K562 (cell line): ENCODE measurements at regions not wholly inside any gene's neighbourhood (a gene's known extent, or its start where the extent isn't known, plus 50 kb on each side); places are given as distances from the start of the nearest gene placed in this dataset.

ENCODE experiments used
- ATAC-seq: fragments of 200-7000 bp; cut with Tn5 transposase; 3 replicates; pipeline ENCODE4 v1.9.1; 2020; ENCODE audit warnings: moderate library complexity
- BruUV-seq: library from RNA; stranded (reverse); fragments of 400-500 nt; replicated peaks from 2 replicates; lab custom pipeline; 2021; lab: Mats Ljungman, UMichigan
- CTCF ChIA-PET: fragments of 300-600 bp; formaldehyde crosslinking; extraction: SDS; loops from one replicate; lab custom pipeline; 2021; ENCODE audit warnings: low intra/inter-chr PET ratio; lab: Yijun Ruan, JAX
- POLR2A ChIA-PET: fragments of 300-600, 350-650 bp; sonication (Branson Sonifier 250); formaldehyde crosslinking; extraction: SDS; loops from one replicate; lab custom pipeline; 2021; ENCODE audit warnings: antibody characterized with exemption, inconsistent platforms; lab: Yijun Ruan, JAX
- DNase-seq, 4 experiments: peaks; one replicate each; pipeline versions ENCODE4 v3.0.0 to v3.0.0-alpha.2; 2011 to 2018; ENCODE audit warnings: low spot score in 3 of 4, mixed read lengths in 3 of 4; ENCODE audit errors: extremely low read depth in 1 of 4
- FAIRE-seq: peaks from 2 replicates; lab custom pipeline; 2011; peaks lifted over from hg19 to GRCh38; lab: Jason Lieb, UNC
- H2AFZ ChIP-seq: 2 replicates; pipeline ENCODE4 v1.6.0; 2011; ENCODE audit warnings: low read depth, low read length, control low read depth, inconsistent platforms
- H3K27ac ChIP-seq: fragments of 200-600 bp; 3 replicates; pipeline ENCODE4 v1.8.0; 2011; ENCODE audit warnings: low read depth, mild to moderate bottlenecking, control low read depth, inconsistent platforms, low read length, moderate library complexity, mixed read lengths; ENCODE audit errors: extremely low read depth
- H3K27me3 ChIP-seq, 2 experiments: fragments of 300-600 bp in 1 of 2; 2 replicates in 1 of 2; 3 replicates in 1 of 2; pipeline versions ENCODE4 v1.6.0 to v1.8.0; 2011; ENCODE audit warnings: inconsistent platforms in 2 of 2, low read length in 2 of 2, mild to moderate bottlenecking in 1 of 2, mixed read lengths in 1 of 2, moderate library complexity in 1 of 2; ENCODE audit not compliant: control insufficient read depth in 2 of 2, insufficient read depth in 2 of 2
- H3K36me3 ChIP-seq: fragments of 300-600 bp; 3 replicates; pipeline ENCODE4 v1.8.0; 2011; ENCODE audit warnings: mild to moderate bottlenecking, low read length, inconsistent platforms; ENCODE audit not compliant: control insufficient read depth, insufficient read depth
- H3K4me1 ChIP-seq, 2 experiments: fragments of 200-600 bp in 1 of 2; replicated peaks in 1 of 2; 2 replicates in 1 of 2; 3 replicates in 1 of 2; pipeline versions ENCODE4 v1.5.1 to v1.8.0; 2011; ENCODE audit warnings: inconsistent platforms in 2 of 2, low read length in 2 of 2, mild to moderate bottlenecking in 1 of 2, mixed read lengths in 1 of 2, moderate library complexity in 1 of 2; ENCODE audit not compliant: control insufficient read depth in 2 of 2, insufficient read depth in 2 of 2
- H3K4me2 ChIP-seq: 2 replicates; pipeline ENCODE4 v1.6.1; 2011; ENCODE audit warnings: low read length, control low read depth, inconsistent platforms, mixed read lengths; ENCODE audit not compliant: insufficient read depth
- H3K4me3 ChIP-seq: fragments of 200-600 bp; sonication (generic), shearing (Covaris generic); 2 replicates; pipeline ENCODE4 v1.5.1; 2016; ENCODE audit warnings: control low read depth, inconsistent platforms
- H3K79me2 ChIP-seq: fragments of 200-600 bp; 3 replicates; pipeline ENCODE4 v1.8.0; 2011; ENCODE audit warnings: low read length, inconsistent platforms; ENCODE audit not compliant: control insufficient read depth, insufficient read depth
- H3K9ac ChIP-seq, 2 experiments: 2 replicates each; pipeline versions ENCODE4 v1.6.0 to v1.6.1; 2011; ENCODE audit warnings: low read depth in 2 of 2, low read length in 2 of 2, control low read depth in 1 of 2, inconsistent platforms in 1 of 2, mild to moderate bottlenecking in 1 of 2, mixed read lengths in 1 of 2; ENCODE audit not compliant: insufficient read depth in 1 of 2
- H3K9me1 ChIP-seq: one replicate; pipeline ENCODE4 v1.6.0; 2011; ENCODE audit warnings: inconsistent platforms, mild to moderate bottlenecking, low read length, moderate library complexity; ENCODE audit not compliant: control insufficient read depth, insufficient read depth
- H3K9me3 ChIP-seq: replicated peaks from 2 replicates; pipeline ENCODE4 v1.5.1; 2011; ENCODE audit warnings: low read depth, low read length, inconsistent platforms; ENCODE audit not compliant: control insufficient read depth, insufficient read depth
- H4K20me1 ChIP-seq: replicated peaks from 2 replicates; pipeline ENCODE4 v1.6.1; 2011; ENCODE audit warnings: low read length, inconsistent platforms, mixed read lengths; ENCODE audit not compliant: control insufficient read depth, insufficient read depth
- CAMTA2 ChIP-seq: fragments of 250-450 bp; sonication (Bioruptor Pico); conservative IDR thresholded peaks from 2 replicates; pipeline ENCODE4 v1.5.1; 2022
- GTF2A2 ChIP-seq: IDR thresholded peaks from 2 replicates; pipeline ENCODE4 v1.6.1; 2016; ENCODE audit warnings: mild to moderate bottlenecking, missing genetic modification characterization, missing compliant biosample characterization
- HNRNPUL1 ChIP-seq: fragments of 200-400 bp; formaldehyde crosslinking; IDR thresholded peaks from 2 replicates; pipeline ENCODE4 v1.6.1; 2017; ENCODE audit warnings: low read length
- JUND ChIP-seq, 2 experiments: IDR thresholded peaks; 2 replicates in 1 of 2; 3 replicates in 1 of 2; pipeline ENCODE4 v1.6.1; 2011; ENCODE audit warnings: borderline replicate concordance in 2 of 2, low read depth in 2 of 2, low read length in 2 of 2, improper control_type of control experiment in 1 of 2, missing biosample characterization in 1 of 2, missing genetic modification characterization in 1 of 2, missing genetic modification reagents in 1 of 2
- KDM1A ChIP-seq, 2 experiments: fragments of 450-650 bp; IDR thresholded peaks; 2 replicates each; pipeline ENCODE4 v1.6.1; 2016; ENCODE audit warnings: mild to moderate bottlenecking in 2 of 2
- NBN ChIP-seq: fragments of 450-650 bp; IDR thresholded peaks from 2 replicates; pipeline ENCODE4 v1.6.1; 2016; ENCODE audit warnings: low read depth, mild to moderate bottlenecking
- PTBP1 ChIP-seq: fragments of 200-400 bp; formaldehyde crosslinking; IDR thresholded peaks from 2 replicates; pipeline ENCODE4 v1.6.1; 2017; ENCODE audit warnings: low read depth, low read length
- RBBP5 ChIP-seq: fragments of 200-600 bp; sonication (generic); IDR thresholded peaks from 2 replicates; pipeline ENCODE4 v1.6.1; 2012; ENCODE audit warnings: borderline replicate concordance, mild to moderate bottlenecking, low read length, control low read depth, inconsistent platforms; ENCODE audit not compliant: insufficient read depth, poor library complexity, severe bottlenecking
- RBM22 ChIP-seq: fragments of 200-400 bp; formaldehyde crosslinking; IDR thresholded peaks from 2 replicates; pipeline ENCODE4 v1.6.1; 2018; ENCODE audit warnings: low read length, low read depth; ENCODE audit not compliant: poor library complexity, severe bottlenecking
- RBM25 ChIP-seq: fragments of 200-400 bp; formaldehyde crosslinking; IDR thresholded peaks from 2 replicates; pipeline ENCODE4 v1.6.1; 2018; ENCODE audit warnings: low read length, low read depth, moderate library complexity; ENCODE audit not compliant: severe bottlenecking
- TCF3 ChIP-seq: sonication (generic); formaldehyde crosslinking; IDR thresholded peaks from 2 replicates; pipeline ENCODE4 v1.4.0; 2020; ENCODE audit warnings: mild to moderate bottlenecking, missing genetic modification reagents
- XRCC5 ChIP-seq: fragments of 200-400 bp; formaldehyde crosslinking; IDR thresholded peaks from 2 replicates; pipeline ENCODE4 v1.6.1; 2017; ENCODE audit warnings: low read depth, mild to moderate bottlenecking, low read length
- ZNF282 ChIP-seq: sonication (generic); formaldehyde crosslinking; IDR thresholded peaks from 2 replicates; pipeline ENCODE4 v1.8.1; 2023; ENCODE audit warnings: missing genetic modification reagents
- WGBS: fragments of 100-300 bp; shearing (Covaris generic); methylation state at CpG from one replicate; pipeline ENCODE4 v1.1.6; 2016; ENCODE audit warnings: low coverage, mixed read lengths; ENCODE audit not compliant: insufficient coverage; ENCODE audit errors: missing lambda C conversion rate; 5-methylcytosine and 5-hydroxymethylcytosine counted together
- in situ Hi-C: fragments of 300-500 bp; cut with MboI; formaldehyde crosslinking; loops from 4 replicates; pipeline ENCODE4 v1.15.0; 2018; ENCODE audit warnings: inconsistent platforms, mixed read lengths
- intact Hi-C: fragments of 100-400 bp; cut with micrococcal nuclease; formaldehyde crosslinking; loops from 2 replicates; pipeline ENCODE4 v1.14.2; 2022
- TF ChIP-seq, protein P1 (sequence below): IDR thresholded peaks from 2 replicates; pipeline ENCODE4 v1.6.1; 2011; ENCODE audit warnings: borderline replicate concordance, low read depth, mild to moderate bottlenecking, moderate library complexity, low read length; ENCODE audit not compliant: insufficient read depth, poor library complexity, severe bottlenecking
- TF ChIP-seq, protein P2 (sequence below): fragments of 250-450 bp; sonication (Bioruptor Pico); IDR thresholded peaks from 2 replicates; pipeline ENCODE4 v1.4.0; 2020; ENCODE audit warnings: mild to moderate bottlenecking, moderate library complexity
- TF ChIP-seq, protein P3 (sequence below): fragments of 250-450 bp; sonication (Bioruptor Pico); IDR thresholded peaks from 2 replicates; pipeline ENCODE4 v1.5.0; 2020; ENCODE audit warnings: mild to moderate bottlenecking

DNA sequence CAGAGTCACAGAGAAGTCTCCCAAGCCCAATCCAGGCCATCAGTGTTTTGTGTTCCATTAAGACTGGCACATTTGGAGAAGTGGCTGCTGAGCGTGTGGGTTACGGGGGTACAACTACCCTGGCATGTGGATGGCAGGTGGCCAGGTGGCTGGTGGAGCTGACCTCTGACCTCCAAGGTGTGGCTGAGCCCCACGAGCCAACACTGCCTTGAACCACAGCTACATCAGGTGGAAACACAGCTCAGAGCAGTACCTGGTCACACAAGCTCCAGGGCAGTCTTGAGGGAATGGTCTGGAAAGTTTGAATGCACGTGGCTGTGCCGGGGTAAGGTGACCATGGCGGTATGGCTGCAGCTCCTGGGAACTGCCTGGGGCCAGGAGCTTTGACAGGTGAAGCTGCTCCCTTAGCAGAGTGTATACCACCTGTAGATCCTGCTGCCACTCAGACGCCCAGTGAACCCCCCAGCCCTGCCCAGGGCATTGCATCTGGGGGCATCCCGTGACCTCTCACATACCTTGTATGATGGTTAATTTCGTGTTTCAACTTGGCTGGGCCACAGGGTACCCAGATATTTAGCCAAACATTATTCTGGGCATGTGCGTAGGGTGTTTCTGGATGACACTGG lies 207.9 kb downstream of the GADD45G start:
- no TSS peak for BruUV-seq
- intact Hi-C loops (no loop called here), in situ Hi-C loops (no loop called here)
- Histone ChIP-seq H3K36me3 (no peaks in the 10 kb centered on the region), H4K20me1 (no peaks in the 10 kb centered on the region), H3K27me3 (peaks cover 0 to 12% of the 10 kb centered on the region in 2 experiments; a peak in 1 of 5 replicates), H3K27ac (no peak overlapping the region), H2AFZ (no peak overlapping the region), H3K4me3 (no peak overlapping the region), H3K9me3 (no peaks in the 10 kb centered on the region), H3K9ac (no peak overlapping the region), H3K79me2 (no peaks in the 10 kb centered on the region), H3K4me1 (no peaks in the 10 kb centered on the region), H3K9me1 (no peaks in the 10 kb centered on the region), H3K4me2 (no peak overlapping the region)
- no peak for ATAC-seq
- no peak for FAIRE-seq
- ChIA-PET POLR2A (no interaction called here), CTCF (no interaction called here)
- no peak for DNase-seq
- WGBS: 3% methylated on average over 10 of the region's 10 CpGs
- TF ChIP-seq, protein P1, sequence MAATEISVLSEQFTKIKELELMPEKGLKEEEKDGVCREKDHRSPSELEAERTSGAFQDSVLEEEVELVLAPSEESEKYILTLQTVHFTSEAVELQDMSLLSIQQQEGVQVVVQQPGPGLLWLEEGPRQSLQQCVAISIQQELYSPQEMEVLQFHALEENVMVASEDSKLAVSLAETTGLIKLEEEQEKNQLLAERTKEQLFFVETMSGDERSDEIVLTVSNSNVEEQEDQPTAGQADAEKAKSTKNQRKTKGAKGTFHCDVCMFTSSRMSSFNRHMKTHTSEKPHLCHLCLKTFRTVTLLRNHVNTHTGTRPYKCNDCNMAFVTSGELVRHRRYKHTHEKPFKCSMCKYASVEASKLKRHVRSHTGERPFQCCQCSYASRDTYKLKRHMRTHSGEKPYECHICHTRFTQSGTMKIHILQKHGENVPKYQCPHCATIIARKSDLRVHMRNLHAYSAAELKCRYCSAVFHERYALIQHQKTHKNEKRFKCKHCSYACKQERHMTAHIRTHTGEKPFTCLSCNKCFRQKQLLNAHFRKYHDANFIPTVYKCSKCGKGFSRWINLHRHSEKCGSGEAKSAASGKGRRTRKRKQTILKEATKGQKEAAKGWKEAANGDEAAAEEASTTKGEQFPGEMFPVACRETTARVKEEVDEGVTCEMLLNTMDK: no peak
- no peak for TF ChIP-seq PTBP1
- TF ChIP-seq TCF3 (CRISPR knock-in tag): no peak
- TF ChIP-seq, protein P2, sequence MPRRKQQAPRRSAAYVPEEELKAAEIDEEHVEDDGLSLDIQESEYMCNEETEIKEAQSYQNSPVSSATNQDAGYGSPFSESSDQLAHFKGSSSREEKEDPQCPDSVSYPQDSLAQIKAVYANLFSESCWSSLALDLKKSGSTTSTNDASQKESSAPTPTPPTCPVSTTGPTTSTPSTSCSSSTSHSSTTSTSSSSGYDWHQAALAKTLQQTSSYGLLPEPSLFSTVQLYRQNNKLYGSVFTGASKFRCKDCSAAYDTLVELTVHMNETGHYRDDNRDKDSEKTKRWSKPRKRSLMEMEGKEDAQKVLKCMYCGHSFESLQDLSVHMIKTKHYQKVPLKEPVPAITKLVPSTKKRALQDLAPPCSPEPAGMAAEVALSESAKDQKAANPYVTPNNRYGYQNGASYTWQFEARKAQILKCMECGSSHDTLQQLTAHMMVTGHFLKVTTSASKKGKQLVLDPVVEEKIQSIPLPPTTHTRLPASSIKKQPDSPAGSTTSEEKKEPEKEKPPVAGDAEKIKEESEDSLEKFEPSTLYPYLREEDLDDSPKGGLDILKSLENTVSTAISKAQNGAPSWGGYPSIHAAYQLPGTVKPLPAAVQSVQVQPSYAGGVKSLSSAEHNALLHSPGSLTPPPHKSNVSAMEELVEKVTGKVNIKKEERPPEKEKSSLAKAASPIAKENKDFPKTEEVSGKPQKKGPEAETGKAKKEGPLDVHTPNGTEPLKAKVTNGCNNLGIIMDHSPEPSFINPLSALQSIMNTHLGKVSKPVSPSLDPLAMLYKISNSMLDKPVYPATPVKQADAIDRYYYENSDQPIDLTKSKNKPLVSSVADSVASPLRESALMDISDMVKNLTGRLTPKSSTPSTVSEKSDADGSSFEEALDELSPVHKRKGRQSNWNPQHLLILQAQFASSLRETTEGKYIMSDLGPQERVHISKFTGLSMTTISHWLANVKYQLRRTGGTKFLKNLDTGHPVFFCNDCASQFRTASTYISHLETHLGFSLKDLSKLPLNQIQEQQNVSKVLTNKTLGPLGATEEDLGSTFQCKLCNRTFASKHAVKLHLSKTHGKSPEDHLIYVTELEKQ: no peak
- no peak for TF ChIP-seq RBM25
- no peak for TF ChIP-seq KDM1A (IDR thresholded peaks at IDR 0.05)
- TF ChIP-seq NBN: no peak
- no peak for TF ChIP-seq RBM22
- no peak for TF ChIP-seq JUND (IDR thresholded peaks at IDR 0.05; ENCODE audit: borderline replicate concordance, low read depth, low read length)
- no peak for TF ChIP-seq JUND (tag; IDR thresholded peaks at IDR 0.05; ENCODE audit: borderline replicate concordance, low read depth, low read length)
- TF ChIP-seq XRCC5: no peak
- TF ChIP-seq GTF2A2: no peak
- no peak for TF ChIP-seq CAMTA2 (CRISPR knock-in tag)
- TF ChIP-seq, protein P3, sequence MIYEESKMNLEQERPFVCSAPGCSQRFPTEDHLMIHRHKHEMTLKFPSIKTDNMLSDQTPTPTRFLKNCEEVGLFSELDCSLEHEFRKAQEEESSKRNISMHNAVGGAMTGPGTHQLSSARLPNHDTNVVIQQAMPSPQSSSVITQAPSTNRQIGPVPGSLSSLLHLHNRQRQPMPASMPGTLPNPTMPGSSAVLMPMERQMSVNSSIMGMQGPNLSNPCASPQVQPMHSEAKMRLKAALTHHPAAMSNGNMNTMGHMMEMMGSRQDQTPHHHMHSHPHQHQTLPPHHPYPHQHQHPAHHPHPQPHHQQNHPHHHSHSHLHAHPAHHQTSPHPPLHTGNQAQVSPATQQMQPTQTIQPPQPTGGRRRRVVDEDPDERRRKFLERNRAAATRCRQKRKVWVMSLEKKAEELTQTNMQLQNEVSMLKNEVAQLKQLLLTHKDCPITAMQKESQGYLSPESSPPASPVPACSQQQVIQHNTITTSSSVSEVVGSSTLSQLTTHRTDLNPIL (CRISPR knock-in tag): no peak
- TF ChIP-seq HNRNPUL1: no peak
- no peak for TF ChIP-seq RBBP5
- no peak for TF ChIP-seq ZNF282
